HT1080 (cell line): ENCODE measurements at regions not wholly inside any gene's neighbourhood (a gene's known extent, or its start where the extent isn't known, plus 50 kb on each side); places are given as distances from the start of the nearest gene placed in this dataset.
A peak's percentile ranks its signal among the peaks of the same experiment; 100 is the strongest.
"Not testable (repeated sequence)": the region's sequence is repeated elsewhere in the genome, so short reads cannot be mapped to it uniquely, and the experiment has no call there.

Experiments used
- DNase-seq: peaks from one replicate; pipeline ENCODE4 v3.0.0-alpha.2; 2015; ENCODE audit warnings: low read depth

GRCh38 chr1:58256041-58256440 is 290.5 kb downstream of the OMA1 start:
- DNase-seq = no peak

- no peak for DNase-seq
Measured at GRCh38 chr1:58255192-58255591, 291.3 kb downstream of the OMA1 start.

- peak; percentile 15 for DNase-seq
Measured at GRCh38 chr1:58251430-58252073, 295.0 kb downstream of the OMA1 start.

GRCh38 chr1:58250587-58250948 is 296.0 kb downstream of the OMA1 start:
- no peak for DNase-seq

- peak; percentile 44 for DNase-seq
Measured at GRCh38 chr1:58249737-58250586, 296.6 kb downstream of the OMA1 start.

GRCh38 chr1:58249388-58249736 is 297.2 kb downstream of the OMA1 start:
- no peak for DNase-seq

GRCh38 chr1:58248791-58249190 is 297.7 kb downstream of the OMA1 start:
- DNase-seq = no peak

- DNase-seq = no peak
Measured at GRCh38 chr1:58248072-58248471, 298.5 kb downstream of the OMA1 start.

- no peak for DNase-seq
Measured at GRCh38 chr1:58246549-58246948, 300.0 kb downstream of the OMA1 start.

GRCh38 chr1:58244872-58245271 is 301.7 kb downstream of the OMA1 start:
- DNase-seq = no peak

GRCh38 chr1:58238846-58239245 is 307.7 kb downstream of the OMA1 start:
- DNase-seq = no peak

- DNase-seq = no peak
Measured at GRCh38 chr1:58233729-58234128, 312.8 kb downstream of the OMA1 start.

- DNase-seq = no peak
Measured at GRCh38 chr1:58231204-58231603, 315.3 kb downstream of the OMA1 start.

- no peak for DNase-seq
Measured at GRCh38 chr1:58227604-58228003, 318.9 kb downstream of the OMA1 start.

GRCh38 chr1:58223522-58223921 is 323.0 kb downstream of the OMA1 start:
- DNase-seq = no peak

- no peak for DNase-seq
Measured at GRCh38 chr1:58220836-58221472, 325.6 kb downstream of the OMA1 start.

- DNase-seq = not testable (repeated sequence)
Measured at GRCh38 chr1:58216169-58216568, 330.4 kb downstream of the OMA1 start.

- no peak for DNase-seq
Measured at GRCh38 chr1:58214674-58215073, 331.9 kb downstream of the OMA1 start.

GRCh38 chr1:58211869-58212268 is 334.7 kb downstream of the OMA1 start:
- DNase-seq = no peak

GRCh38 chr1:58209575-58209974 is 337.0 kb downstream of the OMA1 start:
- DNase-seq = no peak

- no peak for DNase-seq
Measured at GRCh38 chr1:58206749-58207148, 339.8 kb downstream of the OMA1 start.

- DNase-seq = peak; percentile 2
Measured at GRCh38 chr1:58204284-58204683, 342.2 kb downstream of the OMA1 start.
